ENCODE measurements at regions not wholly inside any gene's neighbourhood (a gene's known extent, or its start where the extent isn't known, plus 50 kb on each side); places are given as distances from the start of the nearest gene placed in this dataset.
"Not testable (repeated sequence)": the region's sequence is repeated elsewhere in the genome, so short reads cannot be mapped to it uniquely, and the experiment has no call there.

GRCh38 chr17:30726734-30727133, 97.8 kb downstream of the CRLF3 start:
- TF ChIP-seq REST (IDR thresholded peaks at IDR 0.05; ENCODE audit: insufficient replicate concordance, low read depth); POLR2AphosphoS5 (IDR thresholded peaks at IDR 0.05; ENCODE audit: low read depth); GABPA (IDR thresholded peaks at IDR 0.05; ENCODE audit: low read depth); SPI1 (IDR thresholded peaks at IDR 0.05; ENCODE audit: borderline replicate concordance, low read depth): not testable (repeated sequence)
- TF ChIP-seq, protein P1, sequence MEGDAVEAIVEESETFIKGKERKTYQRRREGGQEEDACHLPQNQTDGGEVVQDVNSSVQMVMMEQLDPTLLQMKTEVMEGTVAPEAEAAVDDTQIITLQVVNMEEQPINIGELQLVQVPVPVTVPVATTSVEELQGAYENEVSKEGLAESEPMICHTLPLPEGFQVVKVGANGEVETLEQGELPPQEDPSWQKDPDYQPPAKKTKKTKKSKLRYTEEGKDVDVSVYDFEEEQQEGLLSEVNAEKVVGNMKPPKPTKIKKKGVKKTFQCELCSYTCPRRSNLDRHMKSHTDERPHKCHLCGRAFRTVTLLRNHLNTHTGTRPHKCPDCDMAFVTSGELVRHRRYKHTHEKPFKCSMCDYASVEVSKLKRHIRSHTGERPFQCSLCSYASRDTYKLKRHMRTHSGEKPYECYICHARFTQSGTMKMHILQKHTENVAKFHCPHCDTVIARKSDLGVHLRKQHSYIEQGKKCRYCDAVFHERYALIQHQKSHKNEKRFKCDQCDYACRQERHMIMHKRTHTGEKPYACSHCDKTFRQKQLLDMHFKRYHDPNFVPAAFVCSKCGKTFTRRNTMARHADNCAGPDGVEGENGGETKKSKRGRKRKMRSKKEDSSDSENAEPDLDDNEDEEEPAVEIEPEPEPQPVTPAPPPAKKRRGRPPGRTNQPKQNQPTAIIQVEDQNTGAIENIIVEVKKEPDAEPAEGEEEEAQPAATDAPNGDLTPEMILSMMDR (IDR thresholded peaks at IDR 0.05; ENCODE audit: insufficient read depth, low read length) = not testable (repeated sequence)
